GM19463 (cell line): ENCODE measurements at regions not wholly inside any gene's neighbourhood (a gene's known extent, or its start where the extent isn't known, plus 50 kb on each side); places are given as distances from the start of the nearest gene placed in this dataset.

Source experiments
- ATAC-seq: cut with Tn5 transposase; IDR thresholded peaks from one replicate; pipeline ENCODE4 v1.9.1; 2021; ENCODE audit warnings: mild to moderate bottlenecking, moderate library complexity; ENCODE audit not compliant: unreplicated experiment

DNA sequence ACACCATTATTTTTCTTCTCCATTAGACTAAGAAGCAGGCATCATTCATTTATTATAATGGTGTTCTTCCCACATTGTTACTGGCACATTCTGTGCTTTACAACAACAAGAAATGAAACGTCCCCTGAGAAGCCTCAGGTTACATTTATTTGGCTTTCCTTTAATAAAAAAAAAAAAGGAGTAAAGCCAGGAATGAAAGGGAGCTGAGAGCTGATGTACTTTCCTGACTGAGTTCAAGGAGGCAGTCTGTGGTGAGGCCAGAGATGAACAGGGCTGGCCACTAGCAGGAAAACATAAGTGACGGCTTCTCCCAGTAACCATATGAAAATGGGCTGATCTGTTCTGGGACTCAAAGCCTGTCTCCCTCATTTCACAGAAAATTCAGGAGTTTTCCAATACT, 742.1 kb downstream of the MAFB start:
- no peak for ATAC-seq

DNA sequence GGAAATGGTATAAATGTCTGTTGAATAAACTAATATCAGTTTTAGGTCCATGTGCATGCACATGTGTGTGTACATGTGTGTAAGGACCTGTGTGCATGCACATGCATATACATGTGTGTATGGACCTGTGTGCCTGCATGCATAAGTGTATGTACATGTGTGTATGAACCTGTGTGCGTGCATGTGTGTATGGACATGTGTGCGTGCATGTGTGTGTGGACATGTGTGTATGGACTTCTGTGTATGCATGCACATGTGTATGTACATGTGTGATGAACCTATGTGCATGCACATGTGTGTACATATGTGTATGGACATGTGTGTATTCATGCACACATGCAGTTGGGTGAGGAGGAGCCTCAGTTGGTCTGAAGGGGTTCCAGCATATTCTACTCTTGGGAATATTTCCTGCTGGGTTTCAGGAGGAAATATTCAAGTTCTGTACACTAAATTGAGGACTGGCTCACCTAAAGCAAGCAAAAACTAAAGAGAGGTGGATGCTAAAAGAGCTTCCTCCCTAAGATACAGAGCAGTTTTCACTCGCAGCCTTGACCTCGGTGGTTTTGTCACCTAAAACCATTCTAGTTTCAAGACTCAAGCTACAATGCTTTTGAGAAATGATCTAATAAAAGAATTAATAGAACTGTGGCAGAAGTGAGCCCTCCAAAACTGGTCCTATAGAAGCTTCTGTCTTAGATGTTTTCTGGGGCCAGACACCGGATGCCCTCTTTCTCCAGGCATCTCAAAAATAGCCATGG, 742.8 kb downstream of the MAFB start:
- ATAC-seq: no peak

DNA sequence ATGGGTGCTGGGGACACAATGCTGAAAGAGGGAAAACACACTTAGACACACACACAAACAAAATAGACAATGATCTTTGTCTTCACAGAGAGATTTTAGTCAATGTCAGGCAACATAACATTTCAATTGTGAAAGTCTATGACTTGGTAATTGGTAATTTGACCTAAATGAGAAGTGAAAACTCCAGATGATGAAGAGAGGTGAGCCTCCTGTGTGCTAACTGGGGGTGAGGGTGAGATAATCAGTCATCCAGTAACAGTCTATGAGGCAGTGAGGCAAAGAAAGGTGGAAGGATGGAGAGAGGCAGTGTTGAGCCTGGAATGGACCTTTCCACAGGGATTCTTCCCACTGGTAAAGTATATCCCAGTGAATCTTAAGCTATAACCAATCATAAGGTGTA, 744.2 kb downstream of the MAFB start:
- no peak for ATAC-seq

DNA sequence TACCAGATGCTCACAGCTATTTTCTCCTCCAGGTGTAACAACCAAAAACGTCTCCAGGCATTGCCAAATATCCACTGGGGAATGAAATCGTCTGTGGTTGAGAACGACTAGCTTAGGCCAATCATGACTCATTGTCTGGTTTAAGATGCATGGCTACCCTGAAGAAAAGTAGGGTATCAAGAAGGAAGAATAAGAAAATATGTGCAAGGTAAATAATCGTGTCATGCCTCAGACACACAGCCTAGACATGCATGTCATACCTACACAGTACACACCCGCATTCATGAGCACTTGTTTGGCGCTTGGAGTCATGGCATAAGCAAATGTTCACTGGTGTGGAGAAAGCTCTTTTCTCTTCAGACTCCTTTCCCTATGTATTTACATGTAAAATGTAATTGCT, 745.7 kb downstream of the MAFB start:
- ATAC-seq: no peak

DNA sequence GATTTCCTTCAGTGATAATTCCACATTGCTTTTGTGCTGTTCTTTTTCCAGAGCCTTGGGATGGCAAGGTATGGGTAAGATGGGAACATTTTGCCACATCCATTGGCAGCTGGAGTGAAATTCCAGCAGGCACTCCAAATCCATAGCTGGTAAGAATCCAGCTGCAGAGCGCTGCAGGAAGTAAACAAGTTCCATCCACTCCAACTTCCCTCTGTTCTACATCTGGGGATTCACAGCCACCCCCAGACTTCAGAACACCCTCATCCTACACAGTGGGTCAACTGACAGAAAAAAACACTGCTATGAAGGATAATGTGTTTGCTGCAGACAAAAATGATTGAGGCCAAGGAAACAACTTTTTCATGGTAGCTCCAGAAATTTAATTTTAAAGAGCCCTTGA, 747.8 kb downstream of the MAFB start:
- ATAC-seq: no peak

DNA sequence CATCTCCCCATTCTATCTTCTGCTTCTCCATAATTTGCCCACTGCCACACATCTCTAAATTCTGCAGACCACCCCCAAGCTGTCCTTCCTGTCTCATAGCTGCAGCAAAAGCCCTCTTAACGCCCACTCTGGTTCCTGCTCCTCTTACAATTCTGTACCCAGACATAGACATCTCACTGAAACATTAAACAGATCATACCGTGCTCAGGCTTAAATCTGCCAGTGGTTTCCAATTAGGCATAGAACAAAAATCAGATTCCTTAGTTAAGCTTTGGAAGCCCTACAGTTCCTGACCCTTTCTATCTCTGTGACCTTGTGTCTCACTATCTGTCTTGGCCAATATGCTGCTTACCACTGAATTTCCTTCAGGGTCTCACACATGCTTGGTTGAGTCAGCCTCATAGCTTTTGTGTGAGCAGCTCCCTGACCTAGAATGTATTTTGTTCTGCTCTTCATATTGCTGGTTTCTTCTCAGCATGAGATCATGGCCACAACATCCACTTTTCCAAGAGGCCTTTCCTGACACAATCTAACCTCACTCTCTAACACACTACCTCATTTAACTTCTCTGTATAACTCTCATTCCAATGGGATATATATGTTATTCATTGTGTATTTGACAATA, 749.7 kb downstream of the MAFB start:
- no peak for ATAC-seq

DNA sequence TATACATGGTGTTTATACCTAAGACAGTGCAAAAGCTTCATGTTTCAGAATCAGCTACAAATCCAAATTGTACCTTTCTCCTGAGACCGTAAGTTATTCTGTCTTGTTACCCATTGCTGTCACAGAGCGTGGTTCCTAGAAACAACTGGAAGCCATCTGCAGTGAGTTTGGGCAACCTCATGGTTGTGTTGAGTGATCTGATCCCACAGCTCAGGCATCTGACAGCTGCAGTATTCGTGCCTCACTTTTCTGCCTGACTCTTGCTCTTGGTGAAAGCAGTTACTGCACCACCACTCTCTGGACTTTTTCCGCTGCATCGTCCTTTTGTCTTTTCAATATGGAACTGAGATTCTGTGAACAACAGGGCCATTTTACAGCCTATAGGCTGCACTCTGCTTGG, 752.6 kb downstream of the MAFB start:
- no peak for ATAC-seq

DNA sequence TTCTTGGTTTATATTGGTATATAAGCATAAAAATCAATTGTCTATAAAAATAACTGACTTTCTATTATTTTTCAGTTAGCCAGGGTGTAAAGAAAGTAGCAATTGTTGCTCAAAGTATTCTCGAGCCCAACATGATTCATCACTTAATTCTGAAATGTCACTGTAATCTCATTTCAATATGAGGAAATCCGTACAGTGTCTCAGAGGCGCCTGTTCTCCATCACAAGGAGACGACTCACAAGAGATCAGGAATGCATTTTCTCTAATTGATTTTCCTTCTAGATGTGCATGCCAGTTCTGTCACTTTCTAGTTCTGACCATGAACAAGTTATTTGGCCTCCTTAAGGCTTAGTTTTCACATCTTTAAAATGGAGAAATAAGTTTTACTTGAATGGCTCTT, 753.1 kb downstream of the MAFB start:
- no peak for ATAC-seq

DNA sequence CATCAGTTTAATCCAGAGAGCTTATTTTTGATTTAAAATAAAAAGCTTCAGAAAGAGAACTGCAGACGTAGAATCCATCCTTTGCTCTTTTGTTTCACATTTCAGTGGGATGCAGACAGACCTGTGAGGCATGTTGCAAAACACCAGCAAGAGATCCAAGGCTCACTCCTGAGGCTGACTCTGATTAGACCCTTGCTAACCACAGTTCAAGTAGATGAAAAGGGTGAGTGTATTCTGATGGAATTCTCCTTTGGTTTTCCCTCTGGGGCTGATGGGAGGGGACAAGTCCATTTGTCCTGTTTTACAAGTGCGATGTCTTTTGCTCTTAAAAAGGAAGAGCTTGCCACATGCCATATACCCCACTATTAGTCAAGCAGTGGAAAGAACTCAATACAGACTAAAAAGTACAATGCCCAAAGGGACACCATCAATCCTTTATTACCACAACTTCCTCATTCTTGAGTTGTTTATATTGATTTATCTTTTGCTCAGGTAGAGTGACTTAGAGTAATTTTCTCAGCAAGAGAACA, 772.7 kb downstream of the MAFB start:
- ATAC-seq: no peak

DNA sequence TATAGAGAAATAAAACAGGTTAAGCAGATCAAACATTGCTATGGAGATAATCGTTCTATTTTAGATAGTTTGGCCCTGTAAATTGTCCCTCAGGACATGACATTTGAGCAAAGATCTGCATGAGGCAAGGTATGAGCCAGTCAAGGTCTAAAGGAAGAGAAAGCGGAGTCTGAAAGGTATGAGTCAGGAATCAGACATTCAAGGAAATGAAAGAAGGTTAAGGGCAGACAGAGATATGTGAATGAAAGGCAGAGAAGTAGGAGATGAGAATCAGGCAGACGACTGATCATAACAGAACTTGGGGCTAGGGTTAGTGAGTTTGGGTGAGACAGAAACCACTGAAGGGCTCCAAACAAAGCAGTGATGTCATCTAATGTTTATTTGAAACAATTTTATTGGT, 775.8 kb downstream of the MAFB start:
- no peak for ATAC-seq

DNA sequence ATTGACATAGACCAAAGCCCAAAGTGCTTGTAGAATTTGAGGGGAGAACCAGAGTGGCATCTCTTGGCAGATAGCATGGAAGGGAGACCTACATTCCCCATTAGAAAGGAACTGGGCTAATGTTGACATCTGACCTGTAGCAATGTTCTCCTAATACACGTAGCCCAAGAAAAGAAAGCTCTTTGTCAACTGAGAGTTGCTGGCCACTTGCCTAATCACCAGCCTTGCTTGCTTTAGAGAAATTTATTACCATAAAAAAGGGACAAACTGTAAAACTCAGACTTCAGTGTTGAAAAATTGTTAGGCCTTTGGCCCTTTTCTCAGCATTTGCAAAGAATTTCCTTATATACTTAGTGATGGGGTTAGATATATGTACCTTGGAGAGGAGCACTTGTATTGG, 777.5 kb downstream of the MAFB start:
- no peak for ATAC-seq

DNA sequence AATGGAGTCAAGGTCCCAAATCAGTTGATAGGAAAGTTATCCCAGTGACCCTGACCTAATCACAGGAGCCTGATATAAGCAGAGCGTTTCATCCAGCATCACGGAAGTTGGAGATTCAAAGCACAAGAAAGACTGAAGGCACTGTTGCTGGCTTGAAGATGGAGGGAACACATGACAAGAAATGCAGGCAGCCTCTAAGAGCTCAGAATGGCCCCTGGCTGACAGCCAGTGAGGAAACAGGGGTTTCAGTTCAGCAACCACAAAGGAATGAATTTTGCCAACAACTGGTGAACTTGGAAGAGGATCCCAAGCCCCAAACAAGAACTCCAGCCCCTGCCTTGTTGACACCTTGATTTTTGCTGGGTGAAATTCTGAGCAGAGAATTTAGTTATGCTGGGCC, 778.5 kb downstream of the MAFB start:
- ATAC-seq: no peak

DNA sequence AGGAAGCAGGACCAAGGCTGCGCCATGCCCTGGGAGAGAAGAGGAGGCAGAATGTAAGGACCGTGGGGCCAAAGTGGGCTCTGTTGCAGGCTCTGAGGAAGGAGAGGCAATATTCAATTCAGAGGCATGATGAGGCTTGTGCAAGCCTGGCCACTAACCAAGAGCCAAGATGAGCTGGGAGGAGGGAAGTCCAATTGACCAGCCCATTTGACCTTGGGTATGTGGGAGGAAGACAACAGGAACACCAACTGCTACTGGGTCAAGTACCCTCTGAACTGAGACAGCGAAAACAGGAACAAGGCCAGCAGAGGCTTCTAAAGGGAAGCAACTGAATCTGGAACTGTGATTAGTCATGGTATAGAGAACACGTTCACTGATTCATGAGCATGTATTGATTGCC, 779.6 kb downstream of the MAFB start:
- ATAC-seq: peak; percentile 50

DNA sequence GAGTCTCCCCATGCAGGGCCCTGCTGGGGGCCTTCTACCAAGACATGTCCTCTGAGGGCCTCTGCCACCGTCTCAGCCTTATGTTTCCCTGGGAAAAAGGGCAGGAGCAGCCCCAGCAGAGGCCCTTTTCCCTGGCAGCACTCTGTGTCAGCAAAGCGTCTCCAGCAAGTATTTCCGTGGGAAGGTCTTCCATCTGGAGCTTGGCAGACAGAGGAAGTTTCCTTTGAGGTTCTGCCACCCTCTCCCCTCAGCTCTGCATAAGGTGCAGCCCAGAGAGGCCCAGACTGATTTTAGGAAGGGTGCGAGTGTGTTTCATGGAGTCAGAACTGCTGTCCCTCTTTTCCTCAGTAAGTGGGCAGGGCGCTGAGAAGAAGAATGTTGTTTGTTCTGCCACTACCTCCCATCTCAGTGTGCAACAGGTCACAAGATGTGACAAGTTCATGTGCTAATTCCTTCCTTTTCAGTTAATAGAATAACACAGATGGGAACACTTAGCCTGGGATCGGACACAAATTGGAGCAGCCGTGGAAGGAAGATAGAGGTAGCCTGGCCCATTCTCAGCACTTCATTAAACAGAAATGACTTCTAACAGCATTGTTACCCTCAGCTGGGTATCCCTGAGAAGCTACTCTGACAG, 784.4 kb downstream of the MAFB start:
- no peak for ATAC-seq

DNA sequence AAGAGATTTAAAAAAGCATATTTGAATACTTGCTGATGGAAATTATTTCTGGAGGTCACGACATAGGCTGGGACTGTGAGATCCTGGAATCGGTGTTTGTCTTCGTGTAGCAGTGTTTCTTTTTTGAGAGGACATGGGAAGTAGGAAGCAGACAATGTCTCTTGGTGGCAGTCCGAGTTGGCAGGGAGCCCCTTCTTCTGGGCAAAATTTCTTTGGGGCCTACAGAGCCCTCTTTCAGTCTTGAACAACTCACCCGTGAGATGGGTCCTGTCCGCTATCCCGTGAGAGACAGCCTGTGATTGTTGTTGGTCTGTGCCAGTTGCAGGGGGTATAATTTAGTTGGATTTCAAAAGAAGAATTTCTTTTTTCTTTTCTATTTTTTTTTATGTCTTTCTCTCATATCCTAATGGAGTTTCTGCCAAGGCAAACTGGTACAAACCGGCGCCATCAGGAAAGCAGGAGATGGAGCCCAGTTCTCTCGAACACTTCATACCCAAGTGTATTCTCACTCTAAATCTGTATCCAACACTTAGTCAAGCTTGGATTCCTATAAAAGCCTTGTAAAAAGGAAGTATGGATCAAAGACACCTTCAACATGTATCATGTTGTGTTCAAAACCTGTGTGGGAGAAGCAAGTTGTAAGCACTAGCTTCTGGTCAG, 785.1 kb downstream of the MAFB start:
- ATAC-seq: no peak

DNA sequence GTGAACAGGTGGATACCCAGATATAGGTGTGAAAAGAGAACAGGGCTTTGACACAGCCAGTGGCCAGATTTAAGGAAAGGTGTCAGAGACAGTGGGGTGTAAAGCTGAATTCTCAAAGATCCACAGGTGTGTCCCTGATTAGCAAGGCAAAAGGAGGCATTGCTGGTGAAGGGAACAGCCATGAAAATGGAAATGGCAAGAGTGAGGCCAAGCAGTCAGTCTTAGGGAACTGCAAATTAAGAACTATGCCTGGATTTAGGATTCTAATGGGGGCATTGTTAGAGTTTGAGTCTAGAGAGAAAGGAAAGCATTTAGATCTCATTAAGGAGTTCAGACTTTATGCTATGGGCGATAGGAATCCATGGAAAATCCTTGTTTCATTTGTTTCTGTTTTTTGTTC, 789.2 kb downstream of the MAFB start:
- ATAC-seq: no peak

DNA sequence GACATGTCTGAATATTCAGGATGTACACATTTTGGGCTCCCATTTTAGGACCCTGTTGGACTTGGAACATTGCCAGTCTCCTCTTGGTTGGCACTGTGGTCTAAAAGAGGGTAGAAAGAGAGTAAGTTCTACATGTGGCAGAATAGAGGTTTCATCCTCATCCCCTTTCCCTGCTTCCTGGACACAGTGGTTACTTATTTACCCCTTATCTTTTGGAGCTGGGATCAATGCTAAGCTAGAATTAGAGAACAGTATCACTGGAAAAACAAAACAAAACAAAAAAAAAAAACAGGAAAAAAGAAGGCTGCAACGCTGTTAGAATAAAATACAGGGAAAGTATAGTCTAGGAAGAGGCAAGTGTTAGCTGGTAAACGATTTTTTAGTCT, 790.6 kb downstream of the MAFB start:
- no peak for ATAC-seq

DNA sequence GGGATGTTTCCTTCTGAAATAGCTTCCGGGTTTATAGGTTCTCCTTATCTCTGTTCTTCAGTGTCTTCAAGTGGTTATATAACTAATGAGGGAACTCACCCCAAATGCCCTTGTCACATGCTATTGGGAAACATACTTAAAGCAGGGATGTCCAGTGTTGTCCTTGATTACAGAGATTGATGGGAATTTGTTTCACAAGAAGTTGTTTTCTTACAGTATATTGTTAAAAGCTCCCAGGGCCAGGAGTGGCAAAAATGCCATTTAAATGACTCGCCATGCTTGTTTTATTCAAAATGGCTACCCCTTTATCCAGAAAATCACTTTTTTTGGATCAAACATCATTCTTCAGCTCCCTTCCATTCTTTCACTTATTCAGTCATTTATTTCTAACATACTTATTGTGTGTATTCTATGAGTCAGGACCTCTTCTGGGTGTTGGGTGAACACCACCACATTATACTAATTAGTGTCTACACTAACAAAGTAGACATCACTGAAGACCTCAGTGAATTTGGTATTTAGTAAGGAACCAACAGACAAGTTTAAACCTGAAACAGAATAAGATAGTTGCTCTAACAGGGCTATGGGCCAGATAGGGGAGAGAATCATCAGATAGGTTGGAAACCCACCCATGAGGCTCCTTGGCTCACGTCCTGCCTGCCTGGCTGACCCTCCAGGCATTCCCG, 791.1 kb downstream of the MAFB start:
- ATAC-seq: no peak

DNA sequence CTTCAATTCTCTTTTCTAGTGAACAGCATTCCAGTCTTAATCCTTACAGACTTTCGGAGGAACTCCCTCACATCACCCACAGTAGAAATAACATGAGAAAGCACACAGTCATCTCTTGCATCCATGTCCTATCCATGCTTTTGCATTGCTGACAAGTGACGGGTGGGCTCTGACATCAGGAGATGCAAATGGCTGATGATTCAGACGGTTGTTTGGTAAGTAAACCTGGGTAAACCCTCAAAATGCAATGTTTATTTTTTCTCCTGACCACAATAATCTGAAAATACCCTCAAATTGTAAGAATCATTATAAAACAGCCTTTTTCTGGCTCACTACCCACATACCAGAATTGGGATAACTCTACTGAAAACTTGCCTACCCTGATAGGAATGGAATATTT, 792.0 kb downstream of the MAFB start:
- no peak for ATAC-seq

DNA sequence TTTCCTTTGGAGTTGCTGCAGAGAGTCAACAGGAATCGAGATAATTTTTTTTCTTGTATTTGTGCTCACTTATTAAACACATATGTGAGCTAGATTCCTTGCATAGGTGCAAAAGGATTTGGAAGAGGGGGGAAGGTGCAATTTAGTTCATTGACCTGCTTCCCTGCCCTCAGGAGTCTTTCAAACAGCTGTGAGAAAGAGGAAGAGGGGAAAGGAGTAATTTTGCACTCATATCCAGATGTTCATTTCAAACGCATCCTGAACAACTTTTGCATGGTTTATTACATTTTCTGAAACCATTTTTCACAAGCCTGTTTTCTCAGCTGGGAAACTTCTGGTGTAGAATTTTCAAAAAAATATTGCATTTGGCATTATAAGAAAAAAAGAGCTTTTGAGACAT, 795.0 kb downstream of the MAFB start:
- ATAC-seq: no peak

DNA sequence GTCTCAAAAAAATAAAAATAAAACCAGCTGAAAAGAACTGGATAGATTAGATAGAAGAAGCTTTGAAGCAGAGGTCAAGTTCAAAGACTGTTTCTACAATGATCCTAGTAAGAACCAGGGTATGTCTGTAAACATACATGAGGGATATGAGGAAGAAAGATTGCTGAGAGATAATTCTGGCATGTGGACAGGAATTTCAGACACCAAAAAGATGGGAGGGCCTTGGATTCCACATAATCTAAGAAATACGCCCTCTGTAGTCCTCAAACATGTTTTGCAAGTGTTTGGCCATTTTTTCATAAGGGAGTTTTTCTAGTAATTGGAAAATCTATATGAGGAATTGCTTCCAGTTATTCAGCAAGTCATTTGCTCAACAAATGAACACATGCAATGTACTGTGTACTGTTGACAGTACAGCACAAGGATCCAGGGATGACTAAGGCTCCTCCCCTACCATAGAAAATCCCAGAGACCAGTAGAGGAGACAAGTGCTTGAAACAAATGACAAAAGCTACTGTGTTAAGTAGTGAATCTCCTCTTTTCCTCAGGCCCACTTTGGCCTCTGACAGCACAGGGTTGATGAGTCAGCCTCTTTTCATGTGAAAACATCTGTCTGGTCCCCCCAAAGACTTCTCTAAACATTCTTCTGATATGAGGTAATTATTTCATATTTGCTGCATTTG, 795.9 kb downstream of the MAFB start:
- no peak for ATAC-seq
